Erythroblast (primary cell): ENCODE measurements at regions not wholly inside any gene's neighbourhood (a gene's known extent, or its start where the extent isn't known, plus 50 kb on each side); places are given as distances from the start of the nearest gene placed in this dataset.

ENCODE experiments used
- GATA1 ChIP-seq: IDR thresholded peaks from 2 replicates; pipeline ENCODE4 v1.6.1; 2011; ENCODE audit warnings: low read depth, mild to moderate bottlenecking, control low read depth, low read length, moderate library complexity
- POLR2A ChIP-seq: IDR thresholded peaks from 2 replicates; pipeline ENCODE4 v1.6.1; 2011; ENCODE audit warnings: mild to moderate bottlenecking, low read length

GRCh38 chr6:44622956-44623355 is 235.4 kb downstream of the CDC5L start:
- TF ChIP-seq POLR2A, result no peak
- TF ChIP-seq GATA1, result no peak
